ENCODE measurements at regions not wholly inside any gene's neighbourhood (a gene's known extent, or its start where the extent isn't known, plus 50 kb on each side); places are given as distances from the start of the nearest gene placed in this dataset.

GRCh38 chrX:7447801-7448499, 300.0 kb upstream of the PUDP start:
- no peak for TF ChIP-seq CTCF (IDR thresholded peaks at IDR 0.05; ENCODE audit: extremely low read depth, missing control alignments)
- no peak for DNase-seq (ENCODE audit: low spot score)

- TF ChIP-seq CTCF (IDR thresholded peaks at IDR 0.05; ENCODE audit: extremely low read depth, missing control alignments): no peak
- no peak for DNase-seq (ENCODE audit: low spot score)
These were observed 298.9 kb upstream of the PUDP start for GRCh38 chrX:7446815-7447214.

GRCh38 chrX:7444967-7445366, 297.0 kb upstream of the PUDP start:
- no peak for TF ChIP-seq CTCF (IDR thresholded peaks at IDR 0.05; ENCODE audit: extremely low read depth, missing control alignments)
- DNase-seq (ENCODE audit: low spot score): peak; percentile 1

- no peak for DNase-seq (ENCODE audit: low spot score)
- TF ChIP-seq CTCF (IDR thresholded peaks at IDR 0.05; ENCODE audit: extremely low read depth, missing control alignments): no peak
These were observed 293.6 kb upstream of the PUDP start for GRCh38 chrX:7441586-7441985.

- no peak for TF ChIP-seq CTCF (IDR thresholded peaks at IDR 0.05; ENCODE audit: extremely low read depth, missing control alignments)
- DNase-seq (ENCODE audit: low spot score): no peak
These were observed 287.9 kb upstream of the PUDP start for GRCh38 chrX:7435822-7436221.

GRCh38 chrX:7432901-7433300, 284.9 kb upstream of the PUDP start:
- no peak for DNase-seq (ENCODE audit: low spot score)
- no peak for TF ChIP-seq CTCF (IDR thresholded peaks at IDR 0.05; ENCODE audit: extremely low read depth, missing control alignments)

- no peak for TF ChIP-seq CTCF (IDR thresholded peaks at IDR 0.05; ENCODE audit: extremely low read depth, missing control alignments)
- no peak for DNase-seq (ENCODE audit: low spot score)
These were observed 272.8 kb upstream of the PUDP start for GRCh38 chrX:7420717-7421116.
